Erythroblast (primary cell): ENCODE measurements at regions not wholly inside any gene's neighbourhood (a gene's known extent, or its start where the extent isn't known, plus 50 kb on each side); places are given as distances from the start of the nearest gene placed in this dataset.

Experiments used
- GATA1 ChIP-seq: IDR thresholded peaks from 2 replicates; pipeline ENCODE4 v1.6.1; 2011; ENCODE audit warnings: low read depth, mild to moderate bottlenecking, control low read depth, low read length, moderate library complexity
- POLR2A ChIP-seq: IDR thresholded peaks from 2 replicates; pipeline ENCODE4 v1.6.1; 2011; ENCODE audit warnings: mild to moderate bottlenecking, low read length

GRCh38 chr20:60268491-60268890, 310.3 kb downstream of the CDH26 start:
- TF ChIP-seq POLR2A (no peak), GATA1 (no peak)
